ENCODE measurements at regions not wholly inside any gene's neighbourhood (a gene's known extent, or its start where the extent isn't known, plus 50 kb on each side); places are given as distances from the start of the nearest gene placed in this dataset.

DNA sequence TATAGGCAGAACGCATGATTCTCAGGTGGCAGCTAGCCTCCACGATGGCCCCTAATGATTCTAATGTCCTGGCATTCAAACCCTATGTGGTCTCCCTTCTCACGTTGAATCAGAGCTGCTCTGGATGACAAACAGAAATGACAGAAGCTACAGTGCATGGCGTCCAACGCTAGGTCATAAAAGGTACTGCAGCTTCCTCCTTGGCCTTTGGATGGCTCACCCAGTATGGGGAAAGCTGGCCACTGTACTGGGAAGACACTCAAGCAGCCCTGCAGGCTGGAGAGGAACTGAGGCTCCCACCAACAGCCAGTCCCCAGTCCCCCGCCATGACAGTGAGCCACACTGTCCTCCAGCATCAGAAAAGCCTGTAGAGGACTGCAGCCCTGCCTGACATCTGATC, 286.3 kb downstream of the FAM43A start:
- no peak for DNase-seq (ENCODE audit: low read depth in 2 of 2)

- DNase-seq (ENCODE audit: low read depth in 2 of 2) = no peak
Observed at GRCh38 chr3:194972641-194973040, 287.0 kb downstream of the FAM43A start.

DNA sequence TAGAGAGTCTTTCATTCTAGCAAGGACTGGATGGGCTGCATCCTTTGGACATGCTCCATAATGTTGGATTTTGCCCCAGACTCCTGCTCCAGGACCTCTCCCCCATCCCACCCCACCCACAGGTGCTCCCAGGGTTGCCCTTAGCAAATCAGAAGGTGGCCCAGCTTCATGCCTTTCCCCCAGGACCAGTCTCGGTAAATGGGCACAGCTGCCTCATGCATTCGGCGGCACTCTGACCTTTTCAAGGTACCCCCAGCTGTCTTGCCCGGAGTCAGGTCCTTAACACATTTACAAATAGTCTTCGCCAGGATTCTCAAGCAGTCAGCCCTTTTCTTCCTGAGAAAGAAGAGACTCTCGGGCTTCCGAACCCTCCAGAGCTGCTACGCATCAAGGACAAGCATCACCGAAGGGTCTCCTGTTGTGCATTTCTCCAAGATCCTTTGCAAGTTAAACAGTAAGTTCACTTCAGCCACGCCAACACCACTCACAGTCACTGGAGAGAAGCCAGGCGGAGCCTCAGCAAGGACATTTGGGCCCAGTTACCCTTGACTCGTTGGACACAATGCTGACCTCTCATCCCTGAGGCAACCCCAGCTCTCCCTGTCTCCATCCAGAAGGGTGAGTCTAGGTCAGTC, 287.8 kb downstream of the FAM43A start:
- DNase-seq (ENCODE audit: low read depth in 2 of 2) = no peak

DNA sequence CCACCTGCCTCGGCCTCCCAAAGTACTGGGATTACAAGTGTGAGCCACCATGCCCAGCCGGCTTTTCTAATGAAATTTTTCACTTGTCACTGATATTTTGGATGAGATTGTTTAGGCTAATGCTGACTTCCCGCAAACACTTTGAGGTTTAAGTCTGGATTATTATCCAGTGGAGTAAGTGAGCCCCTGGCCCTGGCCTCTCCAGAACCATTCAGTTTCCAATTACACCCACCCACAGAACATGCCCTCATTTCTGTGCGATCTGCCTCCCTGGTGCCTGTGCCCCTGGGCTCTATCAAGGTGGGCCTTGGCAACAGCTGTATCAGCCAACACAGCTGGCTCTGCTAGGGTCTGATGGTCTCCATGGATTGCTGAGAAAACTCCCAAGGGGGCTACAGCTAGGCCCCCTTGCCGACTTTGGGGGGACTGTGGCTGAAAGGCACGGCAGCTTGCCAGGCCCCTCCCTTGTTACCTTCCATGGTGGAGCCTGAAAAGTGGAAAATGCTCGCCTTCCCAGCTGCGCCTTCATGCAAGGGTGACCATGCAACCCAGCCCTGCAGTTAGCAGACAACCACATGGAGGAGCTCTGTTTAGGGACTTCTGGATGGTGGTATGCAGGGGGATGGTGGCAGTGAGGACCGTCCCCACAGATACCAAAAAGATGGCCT, 288.9 kb downstream of the FAM43A start:
- DNase-seq (ENCODE audit: low read depth in 2 of 2) = no peak

GRCh38 chr3:194976049-194976451, 290.4 kb downstream of the FAM43A start:
- no peak for DNase-seq (ENCODE audit: low read depth in 2 of 2)

- no peak for DNase-seq (ENCODE audit: low read depth in 2 of 2)
Observed at GRCh38 chr3:194976874-194977273, 291.2 kb downstream of the FAM43A start.

DNA sequence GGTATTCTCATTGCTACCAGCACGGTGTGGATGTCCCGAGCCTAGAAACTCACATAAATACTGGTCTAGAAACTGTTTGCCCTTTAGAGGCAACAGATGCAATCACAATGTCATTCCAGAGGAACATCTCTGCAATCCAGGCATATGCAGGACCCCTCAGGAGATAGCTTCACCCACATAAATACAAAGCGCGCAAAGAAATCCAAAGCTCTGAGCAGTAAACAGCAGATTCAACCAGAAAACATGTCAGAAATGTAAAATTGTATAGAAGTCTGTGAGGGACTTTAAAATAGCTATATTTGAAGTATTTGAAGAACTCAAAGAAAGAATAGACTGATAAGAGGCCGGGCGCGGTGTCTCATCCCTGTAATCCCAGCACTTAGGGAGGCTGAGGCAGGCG, 291.7 kb downstream of the FAM43A start:
- DNase-seq (ENCODE audit: low read depth in 2 of 2) = no peak

GRCh38 chr3:194979173-194979572, 291.8 kb downstream of the XXYLT1 start:
- no peak for DNase-seq (ENCODE audit: low read depth in 2 of 2)

GRCh38 chr3:194982472-194982871, 288.5 kb downstream of the XXYLT1 start:
- no peak for DNase-seq (ENCODE audit: low read depth in 2 of 2)

- DNase-seq (ENCODE audit: low read depth in 2 of 2) = no peak
Observed at GRCh38 chr3:194983121-194983520, 287.8 kb downstream of the XXYLT1 start.

DNA sequence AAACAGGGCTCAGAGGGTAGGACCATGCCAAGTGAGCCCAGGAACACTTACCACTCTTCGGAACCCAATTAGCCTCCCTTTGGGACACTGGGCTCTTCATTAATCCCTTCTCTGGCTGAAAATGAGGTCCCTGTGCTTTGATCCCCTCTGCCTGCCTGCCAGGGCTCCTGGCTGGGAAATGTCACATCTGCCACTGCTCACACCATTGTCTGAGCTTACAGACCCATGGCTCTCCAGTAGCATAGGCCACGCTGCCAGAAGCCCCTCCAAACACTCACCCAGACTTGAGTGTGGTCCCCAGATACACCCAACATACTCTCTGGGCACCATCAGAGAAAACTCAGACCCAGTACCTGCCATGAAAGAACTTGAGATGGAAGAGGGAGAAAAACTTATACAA, 287.3 kb downstream of the XXYLT1 start:
- DNase-seq (ENCODE audit: low read depth in 2 of 2) = no peak

DNA sequence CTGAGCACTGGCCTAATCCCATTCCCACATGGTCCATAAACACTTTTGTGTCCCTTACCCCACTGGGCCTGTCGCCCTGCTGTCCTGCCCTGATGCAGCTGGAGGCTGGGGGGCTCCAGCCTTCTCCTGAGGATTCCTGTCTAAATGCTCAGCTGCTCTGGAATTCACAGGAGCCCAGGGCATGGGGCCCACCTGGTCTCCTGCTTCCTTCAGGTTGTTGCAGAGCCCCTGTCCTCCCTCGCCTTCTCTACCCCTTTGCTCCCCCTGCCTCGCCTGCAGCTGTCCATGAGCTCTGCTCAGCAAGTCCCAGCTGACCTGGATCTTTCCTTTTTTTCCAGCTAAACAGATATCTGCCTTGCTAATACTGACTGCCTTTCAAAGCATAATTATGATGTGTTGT, 286.9 kb downstream of the XXYLT1 start:
- no peak for DNase-seq (ENCODE audit: low read depth in 2 of 2)

DNA sequence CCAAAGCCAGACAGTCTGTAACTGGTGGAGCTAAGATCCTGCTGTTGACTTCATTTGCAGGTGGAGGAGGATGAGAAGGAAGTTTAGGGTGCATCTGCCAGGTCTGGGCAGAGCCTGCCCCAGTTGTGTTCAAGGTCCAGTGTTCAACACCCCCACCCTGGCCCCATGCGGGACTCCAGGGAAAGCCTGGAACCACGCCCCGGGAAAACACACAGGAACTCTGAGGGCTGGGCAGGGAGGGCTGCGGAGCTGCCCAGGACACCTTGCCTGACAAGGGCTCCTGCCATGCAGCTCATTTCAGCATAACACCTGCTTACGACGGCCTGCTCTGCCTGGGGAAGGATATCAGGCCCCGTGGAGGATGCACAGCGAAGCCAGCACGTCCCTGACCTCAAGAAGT, 286.3 kb downstream of the XXYLT1 start:
- DNase-seq (ENCODE audit: low read depth in 2 of 2) = no peak

GRCh38 chr3:194985031-194985578, 285.9 kb downstream of the XXYLT1 start:
- DNase-seq (ENCODE audit: low read depth in 2 of 2) = no peak

DNA sequence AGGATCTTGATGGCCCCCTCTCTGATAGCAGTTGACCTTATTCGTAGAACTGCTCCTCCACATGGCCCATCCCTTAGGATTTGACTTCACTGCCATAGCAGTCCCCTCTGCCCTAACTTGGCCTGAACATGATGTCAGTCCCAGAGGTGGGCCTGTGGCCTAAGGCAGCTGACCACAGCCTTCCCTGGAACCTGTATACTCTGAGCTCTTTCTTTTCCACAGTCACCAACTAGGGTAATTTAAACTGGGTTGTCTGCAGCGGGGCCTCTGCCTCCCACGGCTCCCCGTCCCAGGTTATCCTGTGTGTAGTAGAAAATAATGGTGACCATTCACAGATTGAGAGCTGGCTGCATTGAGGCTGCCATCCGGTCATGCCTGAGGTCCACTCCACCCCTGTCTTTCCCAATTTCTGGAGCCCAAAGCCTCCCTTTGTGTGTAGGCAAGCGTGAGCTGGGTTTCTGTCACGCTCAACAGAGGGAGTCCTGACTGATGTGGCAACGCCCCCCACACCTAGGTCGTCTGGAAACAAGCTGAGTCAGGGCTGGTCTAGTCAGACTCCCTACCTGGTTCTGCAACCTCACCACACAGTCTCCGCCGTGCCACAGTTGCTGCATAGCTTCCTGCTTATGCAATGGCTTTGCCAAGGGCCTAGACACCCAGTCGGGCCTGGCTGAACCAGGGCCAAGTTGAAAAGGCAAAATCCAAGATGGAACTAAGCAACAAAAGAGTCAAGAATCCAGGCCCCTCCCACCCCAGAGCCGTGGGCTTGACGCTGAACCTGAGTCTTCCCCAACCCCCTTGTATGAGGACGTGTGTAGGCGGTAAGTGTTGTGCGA, 284.5 kb downstream of the XXYLT1 start:
- no peak for DNase-seq (ENCODE audit: low read depth in 2 of 2)

GRCh38 chr3:194987571-194988494, 283.1 kb downstream of the XXYLT1 start:
- DNase-seq (ENCODE audit: low read depth in 2 of 2) = no peak

DNA sequence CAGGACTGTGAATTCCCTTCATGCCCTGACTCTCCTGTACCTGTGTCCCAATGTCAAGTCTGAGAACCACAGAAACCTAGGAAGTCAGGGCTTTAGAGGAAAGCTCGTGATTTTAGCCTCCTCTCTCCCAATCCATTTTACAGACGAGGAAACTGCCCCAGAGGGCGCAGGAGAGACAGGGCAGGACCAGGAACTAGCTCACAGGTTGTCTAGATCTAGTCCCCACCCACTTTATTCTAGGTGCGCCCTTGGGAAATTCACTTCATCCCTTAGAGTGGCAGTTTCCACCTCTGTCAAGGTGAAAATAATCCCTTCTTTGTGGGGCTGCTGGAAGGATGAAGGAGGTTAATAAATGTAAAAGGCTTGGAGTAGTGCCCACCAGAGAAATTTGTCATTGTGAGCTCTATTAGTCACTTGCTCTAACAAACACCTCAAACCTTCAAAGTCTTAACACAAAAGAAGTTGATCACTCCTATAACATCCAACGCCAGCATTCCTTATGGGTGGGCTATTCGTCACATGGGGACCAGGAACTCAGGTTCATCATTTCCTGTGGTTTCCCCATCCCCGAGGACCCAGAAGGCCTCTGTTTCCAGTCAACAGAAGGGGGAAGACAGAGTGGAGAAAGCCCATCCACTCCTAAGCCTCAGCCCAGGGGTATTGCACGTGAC, 282.3 kb downstream of the XXYLT1 start:
- DNase-seq (ENCODE audit: low read depth in 2 of 2) = no peak

GRCh38 chr3:194989241-194989640, 281.7 kb downstream of the XXYLT1 start:
- DNase-seq (ENCODE audit: low read depth in 2 of 2) = no peak

DNA sequence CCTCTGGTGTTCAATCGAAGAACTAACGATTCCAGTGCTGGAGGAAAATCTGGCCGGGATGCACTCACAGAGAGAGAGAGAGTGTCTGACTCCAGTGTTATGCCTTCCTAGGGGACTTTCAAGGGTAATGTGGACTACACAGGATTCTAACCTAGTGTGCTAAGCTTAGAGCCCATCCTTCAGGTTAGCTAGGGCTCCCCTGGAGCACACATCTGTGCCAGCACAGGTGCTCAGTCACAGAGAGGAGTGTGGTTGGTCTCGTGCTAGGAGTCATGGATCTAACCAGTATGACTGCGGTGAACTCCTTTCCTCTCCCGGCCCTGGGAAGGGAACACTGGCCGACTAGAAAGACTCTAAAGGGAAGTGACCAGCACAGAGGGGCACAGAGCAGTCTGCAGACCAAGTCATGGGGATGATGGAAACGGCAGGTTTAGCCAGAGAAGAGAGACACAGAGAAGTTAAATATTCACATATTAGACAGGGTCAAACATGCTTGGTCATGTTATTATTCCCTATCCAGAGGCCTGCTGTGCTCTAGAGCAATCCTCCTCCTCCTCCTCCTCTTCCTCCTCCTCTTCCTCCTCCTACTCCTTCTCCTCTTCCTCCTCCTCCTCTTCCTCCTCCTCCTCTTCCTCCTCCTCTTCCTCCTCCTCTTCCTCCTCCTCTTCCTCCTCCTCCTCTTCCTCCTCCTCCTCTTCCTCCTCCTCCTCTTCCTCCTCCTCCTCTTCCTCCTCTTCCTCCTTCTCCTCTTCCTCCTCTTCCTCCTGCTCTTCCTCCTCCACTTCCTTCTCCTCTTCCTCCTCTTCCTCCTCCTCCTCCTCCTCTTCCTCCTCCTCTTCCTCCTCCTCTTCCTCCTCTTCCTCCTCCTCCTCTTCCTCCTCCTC, 280.3 kb downstream of the XXYLT1 start:
- DNase-seq (ENCODE audit: low read depth in 2 of 2) = no peak

DNA sequence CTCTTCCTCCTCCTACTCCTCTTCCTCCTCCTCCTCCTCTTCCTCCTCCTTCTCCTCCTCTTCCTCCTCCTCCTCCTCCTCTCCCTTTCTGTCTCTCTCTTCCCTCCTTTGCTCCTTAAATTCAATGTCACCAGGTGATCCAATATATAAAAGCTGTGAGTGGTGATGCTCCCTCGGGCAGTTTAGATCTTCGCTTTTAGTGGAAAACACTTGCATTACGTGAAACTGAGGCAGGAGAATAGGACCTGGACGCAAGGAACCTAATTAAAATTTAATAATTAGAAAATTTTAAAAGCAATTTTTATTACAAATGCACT, 279.7 kb downstream of the XXYLT1 start:
- no peak for DNase-seq (ENCODE audit: low read depth in 2 of 2)
